ENCODE measurements at regions not wholly inside any gene's neighbourhood (a gene's known extent, or its start where the extent isn't known, plus 50 kb on each side); places are given as distances from the start of the nearest gene placed in this dataset.

DNA sequence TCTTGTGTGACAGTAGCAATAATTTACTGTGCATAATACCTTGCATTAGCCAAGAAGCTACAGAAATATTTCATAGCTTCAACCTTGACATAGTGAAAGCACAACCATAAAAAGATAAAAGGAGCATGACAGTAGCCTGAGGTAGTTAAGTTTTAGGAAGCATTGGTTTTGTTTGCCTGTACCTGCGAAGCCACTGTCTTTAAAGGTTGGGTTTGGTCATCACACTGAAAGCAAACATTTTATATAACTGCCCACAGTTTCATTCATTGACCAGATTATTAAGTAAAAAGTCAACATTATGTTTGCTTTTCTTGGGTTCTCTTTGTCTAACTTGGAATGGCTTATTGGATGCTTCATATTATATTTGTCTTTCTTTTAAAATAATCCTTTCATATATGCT lies 450.1 kb upstream of the IL12A start:
- no peak overlapping the region for H3K27ac Mint-ChIP-seq
- H3K36me3 Mint-ChIP-seq (ENCODE audit: low read depth) = no peaks in the 10 kb centered on the region
- Histone ChIP-seq H3K27me3 (ENCODE audit: control insufficient read depth, insufficient read depth, low read length, poor library complexity, severe bottlenecking) (no peaks in the 10 kb centered on the region), H3K36me3 (ENCODE audit: control insufficient read depth, insufficient read depth, low read length) (no peaks in the 10 kb centered on the region), H3K9ac (ENCODE audit: extremely low read depth, low read length, poor library complexity, severe bottlenecking) (no peak overlapping the region), H3K4me1 (ENCODE audit: control insufficient read depth, insufficient read depth, low read length) (no peaks in the 10 kb centered on the region), H3K27ac (ENCODE audit: low read depth, low read length) (no peak overlapping the region), H3K9me3 (ENCODE audit: control insufficient read depth, low read length) (no peaks in the 10 kb centered on the region), H3K4me3 (ENCODE audit: low read length) (no peak overlapping the region)
- no peak for DNase-seq
- no peak for TF ChIP-seq CTCF (conservative IDR thresholded peaks at IDR 0.05)
- H3K27me3 Mint-ChIP-seq (ENCODE audit: insufficient read depth) = no peaks in the 10 kb centered on the region
- H3K4me1 Mint-ChIP-seq = no peaks in the 10 kb centered on the region
- 89% methylated on average over 1 of the region's 1 CpG; no CpG with 5 or more reads in 1 of the 2 experiments for WGBS, 2 experiments (ENCODE audit: insufficient coverage in 1 of 2, insufficient read length in 1 of 2)
- no peaks in the 10 kb centered on the region for H3K9me3 Mint-ChIP-seq
- H3K4me3 Mint-ChIP-seq = no peak overlapping the region

DNA sequence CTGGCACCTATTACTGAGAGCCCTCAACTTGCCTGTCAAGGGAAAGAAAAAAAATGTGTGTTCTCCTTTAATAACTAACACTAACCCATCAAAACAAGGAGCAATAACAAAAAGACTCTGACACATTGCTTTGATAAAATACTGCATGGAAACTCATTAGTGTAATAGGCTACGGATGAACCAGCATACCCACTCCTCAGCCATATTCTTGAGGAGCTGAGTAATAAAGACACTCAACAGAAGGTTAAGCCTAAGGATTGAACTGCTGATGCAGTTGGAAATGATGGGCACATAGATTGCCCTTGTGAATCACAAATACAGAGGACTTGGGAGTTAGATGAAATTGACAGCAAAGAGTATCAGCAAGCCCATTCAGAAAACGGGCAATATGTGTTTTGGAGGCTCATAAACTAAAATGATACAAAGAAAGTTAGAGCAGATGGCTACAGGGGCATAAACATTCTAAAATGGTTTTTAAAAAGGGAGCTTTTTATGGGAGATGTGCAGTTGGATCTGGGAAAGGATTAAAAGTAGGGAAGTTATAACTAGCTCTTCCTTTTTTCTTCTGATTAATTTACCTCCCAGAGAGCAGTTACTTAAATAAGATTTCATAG lies 447.6 kb upstream of the IL12A start:
- H3K4me3 Mint-ChIP-seq = no peak overlapping the region
- Histone ChIP-seq H3K27me3 (ENCODE audit: control insufficient read depth, insufficient read depth, low read length, poor library complexity, severe bottlenecking) (no peaks in the 10 kb centered on the region), H3K4me3 (ENCODE audit: low read length) (no peak overlapping the region), H3K9ac (ENCODE audit: extremely low read depth, low read length, poor library complexity, severe bottlenecking) (no peak overlapping the region), H3K4me1 (ENCODE audit: control insufficient read depth, insufficient read depth, low read length) (no peaks in the 10 kb centered on the region), H3K27ac (ENCODE audit: low read depth, low read length) (no peak overlapping the region), H3K9me3 (ENCODE audit: control insufficient read depth, low read length) (no peaks in the 10 kb centered on the region), H3K36me3 (ENCODE audit: control insufficient read depth, insufficient read depth, low read length) (no peaks in the 10 kb centered on the region)
- no peaks in the 10 kb centered on the region for H3K4me1 Mint-ChIP-seq
- 78 to 83% methylated on average over 1 to 2 of the region's 2 CpGs for WGBS, 2 experiments (ENCODE audit: insufficient coverage in 1 of 2, insufficient read length in 1 of 2)
- H3K27ac Mint-ChIP-seq = no peak overlapping the region
- H3K36me3 Mint-ChIP-seq (ENCODE audit: low read depth) = no peaks in the 10 kb centered on the region
- no peak for DNase-seq
- H3K27me3 Mint-ChIP-seq (ENCODE audit: insufficient read depth) = no peaks in the 10 kb centered on the region
- TF ChIP-seq CTCF (conservative IDR thresholded peaks at IDR 0.05) = no peak
- H3K9me3 Mint-ChIP-seq = no peaks in the 10 kb centered on the region

- no peak overlapping the region for H3K4me3 Mint-ChIP-seq
- 69 to 88% methylated on average over 2 to 3 of the region's 3 CpGs for WGBS, 2 experiments (ENCODE audit: insufficient coverage in 1 of 2, insufficient read length in 1 of 2)
- no peaks in the 10 kb centered on the region for H3K9me3 Mint-ChIP-seq
- H3K27me3 Mint-ChIP-seq (ENCODE audit: insufficient read depth) = no peaks in the 10 kb centered on the region
- H3K36me3 Mint-ChIP-seq (ENCODE audit: low read depth) = no peaks in the 10 kb centered on the region
- H3K9ac ChIP-seq (ENCODE audit: extremely low read depth, low read length, poor library complexity, severe bottlenecking) = no peak overlapping the region
- H3K4me1 Mint-ChIP-seq = no peaks in the 10 kb centered on the region
- H3K9me3 ChIP-seq (ENCODE audit: control insufficient read depth, low read length) = peaks cover 5% of the 10 kb centered on the region
- TF ChIP-seq CTCF (conservative IDR thresholded peaks at IDR 0.05) = no peak
- H3K27me3 ChIP-seq (ENCODE audit: control insufficient read depth, insufficient read depth, low read length, poor library complexity, severe bottlenecking) = no peaks in the 10 kb centered on the region
- no peak overlapping the region for H3K4me3 ChIP-seq (ENCODE audit: low read length)
- no peak overlapping the region for H3K27ac Mint-ChIP-seq
- H3K4me1 ChIP-seq (ENCODE audit: control insufficient read depth, insufficient read depth, low read length) = no peaks in the 10 kb centered on the region
- H3K27ac ChIP-seq (ENCODE audit: low read depth, low read length) = no peak overlapping the region
- H3K36me3 ChIP-seq (ENCODE audit: control insufficient read depth, insufficient read depth, low read length) = no peaks in the 10 kb centered on the region
- DNase-seq = no peak
These were observed 439.8 kb upstream of the IL12A start for GRCh38 chr3:159548675-159549335.

All from endodermal cell (in vitro differentiated cells).